HG03135 (cell line): ENCODE measurements at regions not wholly inside any gene's neighbourhood (a gene's known extent, or its start where the extent isn't known, plus 50 kb on each side); places are given as distances from the start of the nearest gene placed in this dataset.
"Not testable (repeated sequence)": the region's sequence is repeated elsewhere in the genome, so short reads cannot be mapped to it uniquely, and the experiment has no call there.

ENCODE experiments used
- ATAC-seq: cut with Tn5 transposase; IDR thresholded peaks from one replicate; pipeline ENCODE4 v1.9.1; 2021; ENCODE audit warnings: mild to moderate bottlenecking, moderate library complexity; ENCODE audit not compliant: unreplicated experiment

DNA sequence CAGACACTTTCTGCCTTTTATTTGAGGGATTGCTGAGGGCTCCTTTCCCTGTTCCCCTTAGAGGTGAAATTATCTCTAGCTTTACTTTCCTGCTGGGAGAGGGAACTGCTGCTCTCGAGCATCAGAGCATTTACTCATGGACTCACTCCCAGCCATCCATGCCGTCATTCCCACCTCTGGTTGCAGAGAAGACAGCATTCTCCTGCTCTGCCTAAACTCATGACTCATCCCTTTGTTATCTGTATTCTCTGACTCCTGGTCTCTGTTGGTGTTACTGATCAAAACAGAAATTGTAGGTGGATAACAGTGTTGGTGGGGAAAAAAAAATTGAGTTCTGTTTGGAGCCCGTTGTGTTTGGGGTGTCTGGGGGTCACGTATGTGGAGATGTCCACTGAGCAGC lies 159.3 kb downstream of the TTC8 start:
- ATAC-seq: no peak

DNA sequence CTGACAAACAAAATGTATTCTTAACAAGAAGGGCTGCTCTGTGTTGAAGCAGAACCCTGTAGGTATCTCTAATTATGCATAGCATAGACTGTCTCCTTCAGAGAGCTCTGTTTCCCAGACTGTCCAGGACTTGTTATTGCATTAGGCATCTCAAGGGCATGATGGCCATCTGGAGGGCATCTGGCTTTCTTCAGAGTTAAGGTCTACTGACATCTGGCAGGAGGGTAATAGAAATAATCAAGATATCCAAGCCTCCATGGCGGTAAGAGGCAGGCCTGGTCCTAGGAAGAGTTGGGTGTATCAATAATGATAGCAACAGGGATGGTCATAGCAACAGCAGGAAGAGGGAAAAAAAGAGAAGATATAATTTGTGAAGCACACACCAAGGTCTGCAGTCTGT lies 161.2 kb downstream of the TTC8 start:
- no peak for ATAC-seq

DNA sequence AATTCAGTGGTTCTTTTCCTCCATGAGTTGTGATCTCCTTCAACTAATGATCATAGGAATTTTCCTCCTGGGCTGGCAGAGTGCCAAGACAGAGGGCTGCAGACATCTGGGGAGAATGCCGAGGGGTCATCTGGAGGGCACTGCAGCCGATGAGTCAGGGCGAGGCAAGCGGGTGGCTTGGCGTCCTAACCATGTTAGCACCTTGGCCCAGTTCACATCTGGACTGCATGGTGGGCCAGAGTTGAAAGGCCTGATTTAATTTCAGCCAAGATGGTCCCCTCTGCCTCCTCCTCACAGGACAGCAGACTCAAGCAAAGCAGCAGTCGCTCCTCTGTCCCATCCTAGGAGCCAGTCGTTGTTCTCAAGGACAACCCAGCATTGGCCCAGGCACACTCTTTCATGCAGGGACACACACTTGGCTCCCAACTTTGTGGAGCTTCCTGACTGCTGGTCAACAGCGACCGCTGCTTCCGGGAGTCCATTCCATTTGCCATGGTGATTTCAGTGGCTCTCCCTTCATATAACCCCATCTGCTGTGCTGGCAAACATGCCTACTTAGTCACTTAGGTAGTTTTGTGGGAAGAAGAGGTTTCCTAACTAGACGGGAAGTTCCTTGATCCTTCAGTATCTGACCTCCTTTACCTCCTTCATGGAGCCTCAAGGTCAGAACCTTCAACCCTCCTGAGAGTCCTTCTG lies 161.8 kb downstream of the TTC8 start:
- ATAC-seq: no peak

DNA sequence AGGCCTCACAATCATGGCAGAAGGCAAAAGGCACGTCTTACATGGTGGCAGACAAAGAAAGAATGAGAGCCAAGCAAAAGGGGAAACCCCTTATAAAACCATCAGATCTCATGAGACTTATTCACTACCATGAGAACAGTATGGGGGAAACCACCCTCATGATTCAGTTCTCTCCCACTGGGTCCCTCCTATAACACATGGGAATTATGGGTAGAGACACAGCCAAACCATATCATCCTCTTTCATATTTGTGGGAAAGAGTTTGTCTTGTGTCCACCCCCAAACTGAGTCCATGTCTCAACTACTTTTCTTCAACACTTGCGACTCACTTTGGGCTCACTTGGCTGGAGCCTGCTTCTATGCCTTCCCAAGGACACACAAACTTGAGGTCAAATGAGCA lies 162.5 kb downstream of the TTC8 start:
- not testable (repeated sequence) for ATAC-seq

DNA sequence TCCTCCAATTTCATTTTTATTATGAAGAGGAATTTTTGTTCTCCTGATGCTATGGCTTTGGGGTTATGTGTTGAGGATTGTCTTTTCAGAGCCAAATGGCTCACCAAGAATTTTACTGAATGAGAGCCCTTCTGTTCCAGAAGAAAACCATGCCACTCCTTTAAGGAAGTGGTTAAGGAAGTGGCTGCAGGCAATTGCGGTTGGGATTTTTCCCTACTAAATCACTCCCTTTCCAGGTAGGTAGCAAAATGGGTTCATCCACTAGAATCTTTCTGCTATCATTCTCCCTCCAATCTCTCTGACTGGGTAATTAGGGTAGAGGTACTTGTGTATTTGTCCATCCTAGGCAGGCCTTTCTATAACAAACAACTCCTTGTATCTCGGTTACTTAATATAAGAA lies 163.1 kb downstream of the TTC8 start:
- no peak for ATAC-seq

DNA sequence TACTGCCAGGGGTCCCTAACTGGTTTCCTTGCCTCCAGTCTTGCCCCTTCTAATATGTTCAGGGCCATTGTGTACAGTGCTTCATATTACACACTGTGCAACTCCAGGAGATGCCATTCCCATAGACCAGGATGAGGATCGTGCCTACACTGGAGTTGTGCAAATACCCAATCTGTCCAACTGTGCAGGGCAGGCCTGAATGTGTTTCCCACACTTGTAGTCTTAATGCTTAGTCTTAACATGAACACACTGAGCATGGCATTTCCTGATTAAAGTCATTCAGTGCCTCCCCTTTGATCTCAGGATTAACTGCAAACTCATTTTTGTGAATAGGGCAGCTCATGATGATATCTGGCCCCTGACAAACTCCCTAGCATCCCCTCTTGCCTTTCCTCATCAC lies 165.5 kb downstream of the TTC8 start:
- no peak for ATAC-seq

DNA sequence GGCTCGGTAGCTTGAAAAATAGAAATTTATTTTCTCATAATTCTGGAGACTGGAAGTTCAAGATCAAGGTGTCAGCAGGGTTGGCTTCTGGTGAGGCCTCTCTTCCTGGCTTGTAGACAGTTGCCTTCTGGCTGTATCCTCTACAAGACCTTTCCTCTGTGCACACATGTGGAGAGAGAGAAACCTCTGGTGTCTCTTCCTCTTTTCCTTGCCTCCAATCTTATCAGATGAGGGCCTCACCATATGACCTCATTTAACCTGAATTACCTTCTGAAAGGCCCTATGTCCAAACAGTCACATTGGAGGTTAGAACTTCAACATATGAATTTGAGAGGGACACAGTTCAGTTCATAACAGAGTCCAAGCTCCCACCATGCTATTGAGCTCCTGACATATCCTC lies 166.4 kb downstream of the TTC8 start:
- ATAC-seq: no peak

DNA sequence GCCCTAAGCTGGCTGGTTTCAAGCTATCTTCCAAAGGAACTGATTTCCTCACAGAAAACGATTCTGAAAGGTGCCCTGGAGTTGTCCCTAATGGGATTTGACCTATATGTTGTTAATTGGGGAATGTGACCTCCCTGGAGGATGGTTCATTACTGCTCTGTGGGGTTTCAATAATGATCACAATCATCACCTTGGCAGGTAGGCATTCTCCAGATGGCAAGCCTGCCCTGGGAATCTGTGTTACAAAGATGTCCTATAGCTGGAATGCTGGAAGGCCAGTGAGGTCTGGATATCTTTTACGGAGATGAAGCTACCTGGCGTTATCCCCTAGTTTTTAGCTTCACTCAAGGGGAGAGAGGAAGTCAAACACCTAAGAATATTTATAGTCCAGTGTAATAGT lies 167.6 kb downstream of the TTC8 start:
- ATAC-seq: no peak

DNA sequence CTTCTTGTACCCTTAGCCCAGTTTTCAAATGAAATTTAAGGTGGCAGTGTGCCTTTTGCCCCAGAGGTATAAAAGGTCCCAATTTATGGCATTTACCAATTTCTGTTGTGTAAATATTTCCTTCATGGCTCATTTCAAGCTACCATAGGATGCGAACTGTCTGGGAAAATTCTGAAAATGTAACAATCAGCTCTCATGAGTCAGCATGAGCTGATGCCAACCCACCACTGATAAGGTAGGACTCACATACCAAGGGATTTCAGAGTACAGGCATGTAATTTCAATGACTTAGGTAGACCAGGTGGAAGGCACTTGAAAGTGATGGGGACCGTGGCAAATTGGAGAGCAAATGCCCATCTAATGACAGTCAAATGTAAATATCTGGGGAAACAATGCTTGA lies 169.5 kb downstream of the TTC8 start:
- ATAC-seq: no peak

DNA sequence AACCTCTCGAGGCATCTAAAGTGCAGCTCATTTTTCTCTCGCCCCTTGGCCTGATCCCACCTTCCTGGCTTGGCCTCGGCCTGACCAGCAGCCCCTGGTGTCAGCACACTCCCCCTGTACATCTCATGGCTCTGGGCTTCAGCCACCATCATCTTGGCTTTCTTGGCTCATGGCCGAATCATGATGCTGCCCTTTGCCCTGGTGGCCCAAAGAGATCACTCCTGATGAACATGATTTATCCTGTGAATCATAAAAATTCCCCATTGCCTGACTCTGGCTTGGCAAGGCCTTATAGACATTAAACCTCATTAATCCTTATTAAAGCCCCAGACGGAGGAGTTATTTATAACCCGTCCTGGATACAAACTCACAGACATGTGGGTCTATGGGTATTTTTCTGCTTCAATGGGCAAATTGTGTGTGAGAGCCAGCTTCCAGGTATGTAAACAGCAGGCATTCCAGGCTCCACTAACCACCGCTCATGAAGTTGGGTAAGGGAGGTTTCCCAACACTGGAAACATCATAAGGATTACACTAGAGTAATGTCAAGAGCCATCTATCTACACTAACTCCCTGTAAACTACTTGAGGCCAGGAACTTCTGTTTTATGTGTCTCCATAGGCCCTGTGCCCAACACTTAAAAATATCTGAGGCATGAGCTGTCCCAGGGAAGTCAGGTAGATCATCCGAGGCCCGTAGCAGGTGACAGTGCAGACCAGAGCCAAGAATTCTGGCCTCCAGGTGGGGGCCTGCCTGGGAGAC lies 171.2 kb downstream of the TTC8 start:
- no peak for ATAC-seq

DNA sequence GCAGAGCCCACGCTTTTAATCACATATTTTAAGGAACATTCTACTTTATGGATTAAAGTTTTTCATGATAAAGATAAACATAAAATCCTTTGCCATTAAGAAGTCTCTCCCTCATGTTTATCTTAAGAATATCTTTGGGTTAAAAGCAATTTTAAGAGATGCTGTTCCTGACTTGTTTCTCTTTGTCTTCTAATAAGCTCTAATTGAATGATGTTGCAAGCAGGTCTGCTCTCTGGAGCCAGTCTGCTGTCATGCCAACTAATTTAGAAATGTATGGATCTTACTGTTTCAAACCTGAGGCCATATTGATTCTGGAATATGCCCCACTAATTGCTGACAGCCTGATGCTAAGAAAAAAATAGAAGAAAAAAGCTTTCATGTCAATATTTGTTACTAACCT lies 173.6 kb downstream of the TTC8 start:
- no peak for ATAC-seq

DNA sequence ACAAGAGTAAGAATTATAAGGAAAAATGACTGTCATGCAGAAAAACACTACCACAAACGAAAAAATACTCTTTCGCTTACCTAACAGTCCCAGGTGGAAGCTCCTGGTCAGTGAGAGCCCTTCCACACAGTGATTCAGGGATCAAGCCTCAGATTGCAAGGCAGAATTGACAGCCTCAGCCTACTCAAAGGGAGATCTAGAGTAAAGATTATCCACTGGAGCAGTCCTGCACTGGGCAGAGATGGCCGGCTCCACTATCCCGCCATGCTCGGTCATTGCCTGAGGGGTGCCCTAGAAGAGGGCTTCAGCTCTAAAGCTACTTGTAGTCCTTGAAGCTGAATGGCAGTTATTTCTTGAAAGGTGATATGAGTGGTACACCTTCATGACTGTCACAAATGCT lies 174.7 kb downstream of the TTC8 start:
- no peak for ATAC-seq

DNA sequence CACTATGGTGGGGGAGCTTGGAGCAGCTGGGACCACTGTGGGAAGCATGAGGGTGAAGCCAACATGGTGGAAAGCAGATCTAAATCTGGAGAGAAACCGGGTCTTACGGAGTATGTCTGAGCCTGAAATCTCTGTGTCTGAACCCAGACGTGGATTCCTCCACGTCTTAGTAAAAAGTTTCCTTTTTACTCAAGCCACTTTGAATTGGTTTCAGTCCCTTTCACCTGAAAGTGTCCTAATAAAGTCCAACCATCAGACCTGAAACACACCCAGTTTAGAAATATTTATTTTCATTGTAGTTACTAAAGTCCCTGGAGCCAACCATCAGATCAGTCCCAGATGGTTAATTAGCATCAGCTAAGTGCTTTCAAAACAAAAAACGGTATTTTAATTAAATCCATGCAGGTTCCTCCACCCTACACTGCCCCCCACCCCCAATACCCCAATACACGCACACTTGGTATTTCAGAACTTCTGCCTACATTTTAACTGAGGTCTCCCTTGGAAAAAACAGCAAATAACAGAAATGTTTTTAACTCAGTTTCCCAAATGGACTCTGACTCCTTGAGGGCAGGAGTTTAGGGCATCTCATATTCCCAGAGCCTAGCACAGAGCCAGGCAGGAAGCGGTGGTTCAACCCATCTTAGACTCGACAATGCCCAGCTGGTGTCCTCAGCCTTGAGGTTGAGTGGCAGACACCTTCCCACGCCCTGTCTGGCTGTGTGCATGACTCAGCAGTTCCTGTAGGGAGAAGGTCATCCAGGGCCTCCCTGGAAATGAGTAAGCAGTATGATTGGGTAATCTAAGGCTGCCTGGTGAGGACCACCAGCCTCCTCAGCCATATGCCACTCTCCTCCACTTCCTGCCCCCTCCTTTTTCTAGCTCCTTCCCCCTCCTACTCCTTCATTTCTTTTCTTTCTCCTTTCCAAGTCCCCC lies 175.8 kb downstream of the TTC8 start:
- ATAC-seq: no peak

DNA sequence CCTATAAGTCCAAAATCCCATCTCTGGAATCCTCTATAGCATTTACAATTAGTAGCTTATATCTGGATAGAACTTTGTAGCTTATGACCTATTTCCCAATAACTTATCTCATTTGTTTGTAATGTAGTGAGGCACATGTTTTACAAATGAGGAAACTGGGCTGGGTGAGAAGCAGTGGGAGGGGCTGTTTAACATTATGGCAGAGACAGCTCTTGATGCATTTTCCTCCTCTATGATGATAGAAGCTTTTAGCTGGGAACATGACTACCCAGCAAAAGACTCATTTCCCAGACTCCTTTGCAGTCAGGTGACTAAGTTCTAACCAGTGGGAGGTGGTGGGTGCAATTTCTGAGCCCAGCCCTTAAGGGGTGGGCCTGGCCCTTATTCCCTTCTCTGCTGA lies 179.7 kb downstream of the TTC8 start:
- ATAC-seq: no peak

DNA sequence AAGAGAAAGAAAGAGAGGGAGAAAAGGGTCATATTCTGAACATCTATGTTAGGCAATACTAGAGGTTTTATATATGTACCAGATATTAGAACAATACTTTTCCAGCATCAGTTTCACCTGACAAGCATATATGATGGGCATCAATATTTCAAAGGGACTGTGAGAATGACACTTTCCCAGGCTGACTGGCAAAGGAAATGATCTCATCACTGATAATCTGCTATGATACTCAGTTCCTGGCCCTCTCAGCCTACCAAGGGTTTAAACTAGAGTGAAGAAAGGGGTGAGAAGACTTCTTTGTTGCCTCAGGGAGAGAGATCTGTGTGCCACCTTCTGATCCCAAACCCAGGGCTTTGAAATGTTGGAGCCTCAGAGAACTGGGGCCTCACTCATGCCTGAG lies 183.5 kb downstream of the TTC8 start:
- ATAC-seq: no peak

DNA sequence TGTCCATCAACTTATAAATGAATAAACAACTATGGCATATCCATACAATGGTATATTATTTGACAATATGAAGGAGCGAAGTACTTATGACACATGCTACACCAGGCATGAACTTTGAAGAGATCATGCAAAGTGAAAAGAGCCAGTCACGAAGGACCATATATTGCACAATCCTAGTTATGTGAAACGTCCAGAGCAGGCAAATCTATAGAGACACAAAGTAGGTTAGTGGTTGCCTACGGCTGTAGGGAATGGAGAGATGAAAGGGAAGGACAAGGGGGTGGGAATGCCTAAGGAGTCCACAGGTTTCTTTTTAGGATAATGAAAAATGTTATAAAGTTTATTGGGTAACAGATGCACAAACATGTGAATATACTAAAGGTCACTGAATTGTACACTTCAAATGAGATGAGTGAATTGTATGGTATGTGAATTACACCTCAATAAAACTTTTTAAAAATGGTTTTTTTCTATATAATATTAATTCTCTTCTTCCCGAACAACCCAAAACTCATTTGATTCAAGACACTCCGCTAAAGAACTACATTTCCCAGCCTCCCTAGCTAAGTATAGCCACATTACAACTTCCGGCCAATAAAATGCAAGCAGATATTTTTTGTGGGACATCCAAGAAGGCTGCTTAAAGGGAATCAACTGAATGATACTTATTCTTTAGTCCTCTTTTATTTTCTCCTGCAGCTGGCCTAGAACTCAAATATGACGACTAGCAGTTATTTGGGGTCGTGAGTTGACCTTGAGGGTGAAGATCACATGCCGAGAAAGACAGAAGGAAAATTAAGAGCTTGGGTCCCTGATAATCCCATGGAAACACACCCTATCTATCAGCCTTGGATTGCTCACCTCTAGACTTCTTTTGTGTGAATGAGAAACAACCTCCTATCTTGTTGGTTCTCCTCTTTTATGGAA lies 187.2 kb downstream of the TTC8 start:
- no peak for ATAC-seq

DNA sequence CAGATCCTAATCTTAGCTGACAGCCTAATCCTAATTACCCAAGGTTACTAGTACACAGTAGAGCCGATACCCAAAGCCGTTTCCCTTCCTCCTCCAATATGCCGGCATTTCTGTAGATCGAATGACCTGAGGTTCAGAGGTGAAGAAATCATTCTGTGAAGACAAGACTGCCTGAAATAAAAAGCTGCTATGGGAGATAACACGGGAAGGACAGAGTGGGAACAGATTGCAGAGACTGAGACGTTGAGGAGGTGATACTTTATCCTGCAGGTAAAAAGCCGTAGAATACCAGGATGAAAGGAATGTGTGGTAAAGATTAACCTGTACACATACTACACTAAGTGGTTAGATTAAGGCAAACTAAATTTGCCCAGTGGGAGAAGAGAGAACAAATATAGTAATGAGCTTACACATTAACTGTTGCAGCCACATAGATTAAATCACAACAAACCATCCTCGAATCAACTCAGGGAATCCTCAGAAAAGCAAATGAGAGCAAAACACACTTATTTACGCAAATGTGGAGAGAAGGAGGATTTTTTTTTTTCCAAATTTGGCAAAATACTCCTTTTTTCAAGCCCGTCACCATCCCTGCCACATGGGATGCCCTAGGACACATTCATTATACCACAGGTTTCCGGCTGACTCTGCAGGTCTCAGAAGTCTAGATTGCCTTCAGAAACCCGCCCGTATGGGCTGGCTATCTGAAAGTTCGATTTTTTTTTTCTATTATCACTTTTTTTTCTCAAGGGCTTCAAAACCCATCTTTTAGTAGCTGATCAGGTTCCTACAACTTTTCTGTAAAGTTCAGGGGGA lies 188.0 kb downstream of the TTC8 start:
- no peak for ATAC-seq

DNA sequence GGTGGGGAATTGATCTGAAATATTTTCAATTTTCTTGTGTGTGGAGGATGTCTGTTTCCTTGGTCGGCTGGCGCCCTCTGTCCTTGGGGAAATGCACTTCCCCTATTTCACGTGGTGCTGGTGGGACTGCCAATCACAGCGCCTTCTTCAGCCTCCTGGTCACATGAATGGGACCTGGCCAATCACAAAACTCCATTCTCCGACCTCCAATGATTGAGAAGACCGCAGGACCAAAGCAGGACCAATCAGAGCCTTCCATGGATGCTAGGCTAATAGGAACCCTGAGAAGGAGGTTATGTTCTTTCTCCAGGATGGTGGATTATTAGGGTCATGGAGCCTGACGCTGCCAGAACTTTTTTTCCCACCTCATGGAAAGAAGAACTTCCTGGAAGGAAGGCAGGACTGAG lies 188.7 kb downstream of the TTC8 start:
- ATAC-seq: no peak

DNA sequence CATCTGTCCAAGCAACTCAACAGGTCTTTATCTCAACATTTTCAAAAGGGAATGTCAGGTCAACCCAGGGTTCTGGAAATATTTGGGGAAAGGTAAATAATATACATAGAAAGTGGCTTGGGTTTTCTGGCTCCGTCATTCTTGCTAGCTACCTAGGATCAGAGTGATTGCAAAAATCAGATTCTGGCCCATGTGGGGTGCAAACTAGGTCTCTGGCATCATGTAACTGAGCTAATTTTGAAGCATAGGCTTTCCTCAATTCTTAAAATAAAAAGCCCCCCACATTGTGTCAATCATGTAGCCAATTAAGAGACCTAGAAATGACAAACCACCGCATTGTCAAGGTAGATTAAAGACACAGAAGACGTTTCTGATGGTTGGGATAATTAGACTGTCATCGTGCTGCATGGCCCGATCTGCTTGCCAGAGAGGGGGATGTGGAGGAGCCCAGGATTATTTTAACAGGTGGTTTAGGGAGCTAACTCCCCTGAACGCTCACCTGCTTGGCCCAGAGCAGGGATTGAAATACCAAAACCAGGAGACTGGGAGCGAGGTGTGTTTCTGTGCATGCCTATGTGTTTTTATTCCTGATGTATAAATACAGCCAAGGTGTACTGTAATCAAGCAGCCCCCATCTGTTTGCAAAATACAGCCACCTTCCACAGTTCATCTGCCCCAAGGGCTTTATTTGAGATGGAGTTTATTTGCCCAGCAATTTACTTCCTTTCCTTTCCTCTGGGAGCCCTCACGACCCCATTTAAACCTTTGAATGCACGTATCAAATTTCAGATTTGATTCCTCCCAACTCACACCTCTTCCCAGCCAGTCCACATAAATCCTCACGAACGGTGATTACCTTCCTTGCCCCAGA lies 189.5 kb downstream of the TTC8 start:
- ATAC-seq: no peak
